B cell (primary cell): ENCODE measurements at regions not wholly inside any gene's neighbourhood (a gene's known extent, or its start where the extent isn't known, plus 50 kb on each side); places are given as distances from the start of the nearest gene placed in this dataset.
"Not testable (repeated sequence)": the region's sequence is repeated elsewhere in the genome, so short reads cannot be mapped to it uniquely, and the experiment has no call there.

ENCODE experiments used
- ATAC-seq: fragments of 200-7000 bp; cut with Tn5 transposase; one replicate; pipeline ENCODE4 v1.10.0; 2021; ENCODE audit warnings: low read depth, mild to moderate bottlenecking, moderate number of reproducible peaks, moderate library complexity
- CTCF ChIA-PET: fragments of 350-600 bp; sonication (Branson Sonifier 250); formaldehyde crosslinking; loops from one replicate; lab custom pipeline; 2021; ENCODE audit warnings: antibody characterized with exemption, inconsistent platforms; lab: Charles Lee
- POLR2A ChIA-PET: fragments of 350-600 bp; sonication (Branson Sonifier 250); formaldehyde crosslinking; loops from one replicate; lab custom pipeline; 2021; ENCODE audit warnings: antibody characterized with exemption; lab: Charles Lee
- DNase-seq: peaks from one replicate; pipeline ENCODE4 v3.0.0; 2013
- H2AFZ ChIP-seq: 2 replicates; pipeline ENCODE4 v1.6.1; 2012; ENCODE audit warnings: mild to moderate bottlenecking, low read depth, low read length; ENCODE audit not compliant: insufficient read depth, poor library complexity, severe bottlenecking
- H3K27ac ChIP-seq, 2 donors: 1 replicate in 1 of 2; 2 replicates in 1 of 2; pipeline ENCODE4 v1.5.1; 2012 to 2013; ENCODE audit warnings: low read length in 2 of 2, mild to moderate bottlenecking in 2 of 2, moderate library complexity in 1 of 2
- H3K27me3 ChIP-seq, 4 experiments: fragments of 200-600 bp in 1 of 4; sonication (generic) in 1 of 4; replicated peaks in 1 of 4; 1 replicate in 2 of 4; 2 replicates in 2 of 4; pipeline versions ENCODE4 v1.6.1 to v1.7.0; 2013 to 2016; ENCODE audit warnings: low read length in 3 of 4, mild to moderate bottlenecking in 2 of 4, mixed read lengths in 1 of 4, moderate library complexity in 1 of 4; ENCODE audit not compliant: insufficient read depth in 4 of 4, control insufficient read depth in 3 of 4; ENCODE audit errors: control extremely low read depth in 1 of 4
- H3K36me3 ChIP-seq, 2 experiments: replicated peaks in 1 of 2; 1 replicate in 1 of 2; 2 replicates in 1 of 2; pipeline versions ENCODE4 v1.6.1 to v1.7.1; 2013; ENCODE audit warnings: low read length in 1 of 2; ENCODE audit not compliant: insufficient read depth in 2 of 2, control insufficient read depth in 1 of 2; ENCODE audit errors: control extremely low read depth in 1 of 2, extremely low read depth in 1 of 2
- H3K4me1 ChIP-seq, 2 donors: fragments of 200-600 bp in 1 of 2; sonication (generic) in 1 of 2; 1 replicate in 1 of 2; 2 replicates in 1 of 2; pipeline versions ENCODE4 v1.5.1 to v1.6.1; 2013 to 2017; ENCODE audit warnings: low read length in 2 of 2; ENCODE audit not compliant: control insufficient read depth in 2 of 2, insufficient read depth in 2 of 2
- H3K4me2 ChIP-seq: replicated peaks from 2 replicates; pipeline ENCODE3; 2012; ENCODE audit warnings: mild to moderate bottlenecking, low read depth, low read length; ENCODE audit not compliant: poor library complexity, severe bottlenecking
- H3K4me3 ChIP-seq, 5 experiments: fragments of 200-600 bp in 1 of 5; sonication (generic) in 1 of 5; 1 replicate in 3 of 5; 2 replicates in 2 of 5; pipeline versions ENCODE4 v1.5.1 to v1.7.0; 2011 to 2016; ENCODE audit warnings: low read length in 4 of 5, mild to moderate bottlenecking in 4 of 5, low read depth in 2 of 5, control low read depth in 1 of 5, moderate library complexity in 1 of 5; ENCODE audit not compliant: insufficient read depth in 1 of 5; ENCODE audit errors: control extremely low read depth in 1 of 5, extremely low read depth in 1 of 5
- H3K79me2 ChIP-seq: fragments of 200-600 bp; sonication (generic); one replicate; pipeline ENCODE4 v1.6.0; 2016; ENCODE audit warnings: low read length; ENCODE audit not compliant: control insufficient read depth, insufficient read depth
- H3K9ac ChIP-seq: fragments of 200-600 bp; sonication (generic); 2 replicates; pipeline ENCODE4 v1.6.1; 2017; ENCODE audit warnings: mild to moderate bottlenecking, low read length, moderate library complexity
- H3K9me3 ChIP-seq, 3 donors: one replicate each; pipeline versions ENCODE4 v1.6.1 to v1.7.1; 2013; ENCODE audit warnings: low read length in 2 of 3; ENCODE audit not compliant: control insufficient read depth in 2 of 3, insufficient read depth in 1 of 3; ENCODE audit errors: control extremely low read depth in 1 of 3
- H4K20me1 ChIP-seq: 2 replicates; pipeline ENCODE4 v1.6.0; 2012; ENCODE audit warnings: mild to moderate bottlenecking, low read length; ENCODE audit not compliant: insufficient read depth, control insufficient read depth, poor library complexity, severe bottlenecking
- H3K27ac Mint-ChIP-seq: one replicate; pipeline ENCODE4 v1.8.0; 2021; ENCODE audit warnings: mixed read lengths
- H3K27me3 Mint-ChIP-seq: one replicate; pipeline ENCODE4 v1.8.0; 2021; ENCODE audit warnings: mixed read lengths
- H3K4me1 Mint-ChIP-seq: one replicate; pipeline ENCODE4 v1.8.0; 2021; ENCODE audit warnings: mixed read lengths
- H3K4me3 Mint-ChIP-seq: one replicate; pipeline ENCODE4 v1.8.0; 2021; ENCODE audit warnings: mixed read lengths
- H3K9me3 Mint-ChIP-seq: one replicate; pipeline ENCODE4 v1.8.0; 2022; ENCODE audit warnings: mixed read lengths; ENCODE audit not compliant: insufficient read depth
- EZH2 ChIP-seq: IDR thresholded peaks from 2 replicates; pipeline ENCODE4 v1.6.1; 2012; ENCODE audit warnings: borderline replicate concordance, low read depth, mild to moderate bottlenecking, moderate library complexity, low read length; ENCODE audit not compliant: insufficient read depth, poor library complexity, severe bottlenecking
- WGBS: methylation state at CpG from one replicate; pipeline ENCODE4 v1.1.5; 2013; ENCODE audit warnings: missing lambda C conversion rate; ENCODE audit not compliant: insufficient coverage; 5-methylcytosine and 5-hydroxymethylcytosine counted together
- intact Hi-C: fragments of 100-400 bp; cut with micrococcal nuclease; formaldehyde crosslinking; loops from one replicate; pipeline ENCODE4 v1.10.0; 2022
- TF ChIP-seq, protein P1 (sequence below): fragments of 200-600 bp; IDR thresholded peaks from one replicate; pipeline ENCODE4 v1.8.0; 2022; ENCODE audit warnings: antibody characterized with exemption, mild to moderate bottlenecking

DNA sequence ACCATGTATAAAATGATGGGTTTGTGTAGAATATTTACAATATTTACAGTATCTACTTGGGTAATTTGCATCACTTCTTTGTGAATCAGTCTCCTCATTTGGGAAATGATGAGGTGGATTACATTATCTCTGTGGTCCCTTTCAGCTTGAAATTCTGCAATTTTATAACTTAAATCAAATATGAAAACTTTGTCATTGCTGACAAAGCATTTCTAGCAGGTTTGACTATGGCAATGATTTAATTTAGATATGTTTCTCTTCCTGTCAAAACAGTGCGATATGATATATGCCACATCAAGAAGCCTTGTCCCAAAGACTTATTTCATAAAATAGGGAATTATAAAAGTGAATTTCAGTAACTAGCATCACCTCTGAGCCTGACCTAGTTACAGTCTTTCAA is 315.8 kb upstream of the MEIS2 start:
- no CpG with 5 or more reads among the region's 1 CpG for WGBS
- no peak overlapping the region for H3K4me2 ChIP-seq
- ChIA-PET POLR2A (no interaction called here), CTCF (no interaction called here)
- no peaks in the 10 kb centered on the region for H3K27me3 Mint-ChIP-seq
- no peaks in the 10 kb centered on the region for H3K79me2 ChIP-seq
- H2AFZ ChIP-seq: no peak overlapping the region
- no peaks in the 10 kb centered on the region for H4K20me1 ChIP-seq
- H3K9me3 Mint-ChIP-seq: peaks cover 2% of the 10 kb centered on the region
- H3K4me3 ChIP-seq: no peak overlapping the region
- intact Hi-C loops: no loop called here
- no peaks in the 10 kb centered on the region for H3K36me3 ChIP-seq
- H3K27ac Mint-ChIP-seq: no peak overlapping the region
- no peak overlapping the region for H3K4me3 Mint-ChIP-seq
- no peaks in the 10 kb centered on the region for H3K9me3 ChIP-seq
- DNase-seq: no peak
- no peaks in the 10 kb centered on the region for H3K4me1 ChIP-seq
- H3K27ac ChIP-seq: no peak overlapping the region
- no peak for ATAC-seq
- no peak for TF ChIP-seq EZH2
- TF ChIP-seq, protein P1, sequence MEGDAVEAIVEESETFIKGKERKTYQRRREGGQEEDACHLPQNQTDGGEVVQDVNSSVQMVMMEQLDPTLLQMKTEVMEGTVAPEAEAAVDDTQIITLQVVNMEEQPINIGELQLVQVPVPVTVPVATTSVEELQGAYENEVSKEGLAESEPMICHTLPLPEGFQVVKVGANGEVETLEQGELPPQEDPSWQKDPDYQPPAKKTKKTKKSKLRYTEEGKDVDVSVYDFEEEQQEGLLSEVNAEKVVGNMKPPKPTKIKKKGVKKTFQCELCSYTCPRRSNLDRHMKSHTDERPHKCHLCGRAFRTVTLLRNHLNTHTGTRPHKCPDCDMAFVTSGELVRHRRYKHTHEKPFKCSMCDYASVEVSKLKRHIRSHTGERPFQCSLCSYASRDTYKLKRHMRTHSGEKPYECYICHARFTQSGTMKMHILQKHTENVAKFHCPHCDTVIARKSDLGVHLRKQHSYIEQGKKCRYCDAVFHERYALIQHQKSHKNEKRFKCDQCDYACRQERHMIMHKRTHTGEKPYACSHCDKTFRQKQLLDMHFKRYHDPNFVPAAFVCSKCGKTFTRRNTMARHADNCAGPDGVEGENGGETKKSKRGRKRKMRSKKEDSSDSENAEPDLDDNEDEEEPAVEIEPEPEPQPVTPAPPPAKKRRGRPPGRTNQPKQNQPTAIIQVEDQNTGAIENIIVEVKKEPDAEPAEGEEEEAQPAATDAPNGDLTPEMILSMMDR: no peak
- H3K4me1 Mint-ChIP-seq: no peaks in the 10 kb centered on the region
- H3K9ac ChIP-seq: no peak overlapping the region
- no peaks in the 10 kb centered on the region for H3K27me3 ChIP-seq

DNA sequence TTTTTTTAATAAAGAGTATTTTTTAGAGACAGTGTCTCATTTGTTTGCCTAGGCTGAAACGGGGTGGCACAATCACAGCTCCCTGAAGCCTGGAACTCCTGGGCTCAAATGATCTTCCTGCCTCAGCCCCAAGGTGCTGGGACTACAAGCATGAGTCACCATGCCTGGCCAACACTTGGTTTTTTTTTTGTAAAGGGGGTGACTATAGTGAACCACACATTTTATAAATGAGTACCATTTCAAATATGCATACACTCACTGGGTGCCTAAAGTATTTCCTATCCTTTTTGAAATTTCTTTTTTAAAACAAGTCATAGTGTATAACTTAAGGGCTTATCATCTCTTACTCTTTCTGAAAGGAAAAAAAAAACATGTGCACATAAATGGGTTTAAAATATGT is 325.2 kb upstream of the MEIS2 start:
- WGBS: 80% methylated on average over 1 of the region's 1 CpG
- Histone ChIP-seq H3K27ac (no peak overlapping the region), H3K4me3 (no peak overlapping the region), H3K4me2 (no peak overlapping the region), H3K36me3 (no peaks in the 10 kb centered on the region), H3K27me3 (no peaks in the 10 kb centered on the region), H2AFZ (no peak overlapping the region), H3K9ac (no peak overlapping the region), H3K79me2 (no peaks in the 10 kb centered on the region), H4K20me1 (no peaks in the 10 kb centered on the region), H3K4me1 (no peaks in the 10 kb centered on the region), H3K9me3 (peaks cover 0 to 4% (median 2%) of the 10 kb centered on the region in 3 donors)
- CTCF ChIA-PET: no interaction called here
- intact Hi-C loops: no loop called here
- POLR2A ChIA-PET: no interaction called here
- no peaks in the 10 kb centered on the region for H3K9me3 Mint-ChIP-seq
- H3K4me3 Mint-ChIP-seq: no peak overlapping the region
- ATAC-seq: no peak
- no peaks in the 10 kb centered on the region for H3K27me3 Mint-ChIP-seq
- no peak for DNase-seq
- H3K4me1 Mint-ChIP-seq: no peaks in the 10 kb centered on the region
- H3K27ac Mint-ChIP-seq: no peak overlapping the region
- TF ChIP-seq, protein P1: no peak
- no peak for TF ChIP-seq EZH2

DNA sequence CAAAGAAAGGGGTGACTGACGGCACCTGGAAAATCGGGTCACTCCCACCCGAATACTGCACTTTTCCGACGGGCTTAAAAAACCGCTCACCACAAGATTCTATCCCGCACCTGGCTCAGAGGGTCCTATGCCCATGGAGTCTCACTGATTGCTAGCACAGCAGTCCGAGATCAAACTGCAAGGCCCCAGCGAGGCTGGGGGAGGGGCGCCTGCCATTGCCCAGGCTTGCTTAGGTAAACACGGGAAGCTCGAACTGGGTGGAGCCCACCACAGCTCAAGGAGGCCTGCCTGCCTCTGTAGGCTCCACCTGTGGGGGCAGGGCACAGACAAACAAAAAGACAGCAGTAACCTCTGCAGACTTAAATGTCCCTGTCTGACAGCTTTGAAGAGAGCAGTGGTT is 327.0 kb upstream of the MEIS2 start:
- H3K27ac ChIP-seq, H3K9me3 Mint-ChIP-seq, H3K9me3 ChIP-seq, H3K4me3 ChIP-seq, H4K20me1 ChIP-seq, CTCF ChIA-PET, DNase-seq, ATAC-seq, H3K27me3 Mint-ChIP-seq, H3K9ac ChIP-seq, H3K4me2 ChIP-seq, H3K4me3 Mint-ChIP-seq, H3K4me1 Mint-ChIP-seq, POLR2A ChIA-PET, H2AFZ ChIP-seq, H3K79me2 ChIP-seq, H3K4me1 ChIP-seq, intact Hi-C loops, H3K27me3 ChIP-seq, H3K36me3 ChIP-seq, H3K27ac Mint-ChIP-seq: not testable (repeated sequence)
- WGBS: 93% methylated on average over 9 of the region's 12 CpGs
